SK-N-SH (cell line): ENCODE measurements at regions not wholly inside any gene's neighbourhood (a gene's known extent, or its start where the extent isn't known, plus 50 kb on each side); places are given as distances from the start of the nearest gene placed in this dataset.

Source experiments
- CTCF ChIA-PET: fragments of 300-600, 350-600 bp; formaldehyde crosslinking; extraction: SDS; loops from one replicate; lab custom pipeline; 2021; lab: Yijun Ruan, JAX
- POLR2A ChIA-PET: fragments of 350-600 bp; sonication (Branson Sonifier 250); formaldehyde crosslinking; extraction: SDS; loops from one replicate; lab custom pipeline; 2020; ENCODE audit warnings: antibody characterized with exemption, inconsistent platforms; lab: Yijun Ruan, JAX
- DNase-seq: peaks from one replicate; pipeline ENCODE4 v3.0.0; 2012
- H2AFZ ChIP-seq: fragments of 200-600 bp; sonication (generic); 2 replicates; pipeline ENCODE4 v1.8.1; 2016; ENCODE audit warnings: antibody characterized with exemption, mild to moderate bottlenecking, low read depth
- H3F3A ChIP-seq: fragments of 200-600 bp; sonication (generic); replicated peaks from 2 replicates; pipeline ENCODE3; 2016; ENCODE audit warnings: antibody characterized with exemption, mild to moderate bottlenecking; ENCODE audit not compliant: insufficient read depth
- H3K27ac ChIP-seq, 2 experiments: fragments of 200-500 bp in 1 of 2; fragments of 200-600 bp in 1 of 2; sonication (Bioruptor generic) in 1 of 2; sonication (generic), shearing (Covaris generic) in 1 of 2; 2 replicates each; pipeline versions ENCODE4 v1.5.1 to v1.6.1; 2014 to 2016; ENCODE audit warnings: low read depth in 2 of 2, inconsistent platforms in 1 of 2, low read length in 1 of 2, mild to moderate bottlenecking in 1 of 2, mixed read lengths in 1 of 2
- H3K27me3 ChIP-seq: fragments of 200-600 bp; sonication (generic), shearing (Covaris generic); 2 replicates; pipeline ENCODE4 v1.6.1; 2016; ENCODE audit warnings: mixed run types; ENCODE audit not compliant: insufficient read depth
- H3K36me3 ChIP-seq, 2 experiments: fragments of 200-500 bp in 1 of 2; fragments of 200-600 bp in 1 of 2; sonication (Bioruptor generic) in 1 of 2; sonication (generic) in 1 of 2; replicated peaks in 1 of 2; 2 replicates each; pipeline versions ENCODE3 to v1.5.1; 2014 to 2016; ENCODE audit warnings: low read length in 1 of 2, mild to moderate bottlenecking in 1 of 2; ENCODE audit not compliant: insufficient read depth in 2 of 2, control insufficient read depth in 1 of 2
- H3K4me1 ChIP-seq, 2 experiments: fragments of 200-500 bp in 1 of 2; fragments of 200-600 bp in 1 of 2; sonication (Bioruptor generic) in 1 of 2; sonication (generic), shearing (Covaris generic) in 1 of 2; 2 replicates each; pipeline versions ENCODE4 v1.5.1 to v1.6.1; 2014 to 2016; ENCODE audit warnings: low read depth in 1 of 2, low read length in 1 of 2, mixed run types in 1 of 2; ENCODE audit not compliant: insufficient read depth in 2 of 2, control insufficient read depth in 1 of 2
- H3K4me2 ChIP-seq: fragments of 200-600 bp; sonication (generic), shearing (Covaris generic); 2 replicates; pipeline ENCODE4 v1.6.1; 2017; ENCODE audit warnings: mixed run types
- H3K4me3 ChIP-seq, 2 experiments: fragments of 200-500 bp in 1 of 2; fragments of 200-600 bp in 1 of 2; sonication (Bioruptor generic) in 1 of 2; sonication (generic), shearing (Covaris generic) in 1 of 2; 2 replicates each; pipeline versions ENCODE4 v1.5.1 to v1.8.1; 2014 to 2016; ENCODE audit warnings: low read depth in 2 of 2, inconsistent platforms in 1 of 2, low read length in 1 of 2, mild to moderate bottlenecking in 1 of 2, mixed read lengths in 1 of 2, moderate library complexity in 1 of 2
- H3K79me2 ChIP-seq: fragments of 200-600 bp; sonication (generic); 2 replicates; pipeline ENCODE4 v1.8.1; 2017; ENCODE audit warnings: mild to moderate bottlenecking; ENCODE audit not compliant: insufficient read depth
- H3K9ac ChIP-seq: fragments of 200-600 bp; sonication (generic); 2 replicates; pipeline ENCODE4 v1.6.1; 2017; ENCODE audit warnings: mixed run types
- H3K9me2 ChIP-seq: fragments of 200-600 bp; sonication (generic); 2 replicates; pipeline ENCODE4 v1.6.1; 2017; ENCODE audit warnings: mixed run types
- H3K9me3 ChIP-seq: fragments of 200-600 bp; sonication (generic); 2 replicates; pipeline ENCODE4 v1.6.1; 2017; ENCODE audit warnings: mixed run types, mild to moderate bottlenecking, moderate library complexity
- H4K20me1 ChIP-seq: fragments of 200-600 bp; sonication (generic); 2 replicates; pipeline ENCODE4 v1.6.1; 2017; ENCODE audit warnings: mild to moderate bottlenecking, mixed run types; ENCODE audit not compliant: insufficient read depth
- CHD2 ChIP-seq: fragments of 150-350 bp; IDR thresholded peaks from 2 replicates; pipeline ENCODE4 v1.6.1; 2018; ENCODE audit warnings: low read length; ENCODE audit not compliant: partially characterized antibody
- EZH2phosphoT487 ChIP-seq: fragments of 200-600 bp; sonication (generic); IDR thresholded peaks from 2 replicates; pipeline ENCODE4 v1.6.1; 2017; ENCODE audit warnings: low read depth, mixed run types, mild to moderate bottlenecking, antibody characterized with exemption, moderate library complexity, borderline replicate concordance
- FOXJ3 ChIP-seq: sonication (generic); formaldehyde crosslinking; IDR thresholded peaks from 2 replicates; pipeline ENCODE4 v1.5.1; 2020; ENCODE audit warnings: mild to moderate bottlenecking, missing genetic modification reagents
- JUND ChIP-seq: IDR thresholded peaks from 2 replicates; pipeline ENCODE4 v1.4.0; 2012
- MXI1 ChIP-seq: IDR thresholded peaks from 2 replicates; pipeline ENCODE4 v1.6.1; 2012; ENCODE audit warnings: mild to moderate bottlenecking, low read depth, low read length, improper control_type of control experiment
- NFIC ChIP-seq: IDR thresholded peaks from 2 replicates; pipeline ENCODE4 v1.4.0; 2012; ENCODE audit warnings: borderline replicate concordance
- PBX3 ChIP-seq: IDR thresholded peaks from 2 replicates; pipeline ENCODE4; 2012
- POLR2AphosphoS5 ChIP-seq: IDR thresholded peaks from 2 replicates; pipeline ENCODE4 v1.6.1; 2012; ENCODE audit warnings: low read depth, low read length
- RXRA ChIP-seq: IDR thresholded peaks from 2 replicates; pipeline ENCODE4 v1.4.0; 2012; ENCODE audit warnings: low read depth, mild to moderate bottlenecking, borderline replicate concordance
- SMC3 ChIP-seq: IDR thresholded peaks from 2 replicates; pipeline ENCODE4 v1.6.1; 2012; ENCODE audit warnings: low read depth, low read length, improper control_type of control experiment
- ZBTB33 ChIP-seq: IDR thresholded peaks from 2 replicates; pipeline ENCODE4 v1.4.0; 2012; ENCODE audit warnings: low read depth, borderline replicate concordance
- WGBS: methylation state at CpG from one replicate; pipeline ENCODE4 v1.1.6; 2017; ENCODE audit warnings: low lambda C conversion rate; 5-methylcytosine and 5-hydroxymethylcytosine counted together
- TF ChIP-seq, protein P1 (sequence below): IDR thresholded peaks from 2 replicates; pipeline ENCODE4 v1.4.0; 2012; ENCODE audit warnings: low read depth, borderline replicate concordance
- TF ChIP-seq, protein P2 (sequence below): IDR thresholded peaks from 2 replicates; pipeline ENCODE4 v1.4.0; 2012; ENCODE audit warnings: low read depth

DNA sequence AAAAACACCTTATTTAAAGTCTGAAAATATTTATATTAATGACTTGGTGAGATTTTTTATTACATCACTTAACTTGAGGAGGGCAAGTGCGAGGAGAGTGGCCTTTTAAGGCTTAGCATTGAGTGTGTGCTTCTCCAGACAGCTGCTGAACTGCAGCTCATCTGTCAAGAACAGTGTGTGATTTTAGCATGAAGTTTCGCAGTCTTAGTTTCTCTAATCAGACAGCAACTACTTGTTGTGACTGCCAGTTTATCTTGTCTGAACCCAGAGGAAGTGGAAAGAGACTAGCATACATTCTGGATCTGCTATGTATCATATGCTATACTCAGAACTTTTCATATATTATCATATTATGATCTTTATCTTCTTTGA lies 291.7 kb upstream of the ROPN1 start (continued):
- TF ChIP-seq, protein P1, sequence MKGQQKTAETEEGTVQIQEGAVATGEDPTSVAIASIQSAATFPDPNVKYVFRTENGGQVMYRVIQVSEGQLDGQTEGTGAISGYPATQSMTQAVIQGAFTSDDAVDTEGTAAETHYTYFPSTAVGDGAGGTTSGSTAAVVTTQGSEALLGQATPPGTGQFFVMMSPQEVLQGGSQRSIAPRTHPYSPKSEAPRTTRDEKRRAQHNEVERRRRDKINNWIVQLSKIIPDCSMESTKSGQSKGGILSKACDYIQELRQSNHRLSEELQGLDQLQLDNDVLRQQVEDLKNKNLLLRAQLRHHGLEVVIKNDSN: no peak

DNA sequence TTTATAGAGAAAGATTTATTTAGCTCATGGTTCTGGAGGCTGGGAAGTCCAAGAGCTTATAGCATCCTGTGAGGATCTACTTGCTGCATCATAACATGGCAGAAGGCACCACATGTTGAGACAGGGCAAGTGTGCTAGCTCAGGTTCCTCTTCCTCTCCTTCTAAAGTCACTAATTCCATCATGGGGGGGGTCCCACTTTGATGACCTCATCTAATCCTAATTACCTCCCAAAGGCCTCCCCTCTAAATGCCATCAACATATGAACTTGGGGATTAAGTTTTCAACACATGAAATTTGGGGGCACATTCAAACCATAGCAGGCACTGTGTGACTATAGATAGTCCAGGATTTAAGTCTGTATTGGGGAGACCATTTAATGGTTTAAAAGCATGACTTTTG lies 297.1 kb upstream of the ROPN1 start:
- DNase-seq: no peak
- Histone ChIP-seq H3K4me3 (no peak overlapping the region), H3K4me1 (peaks cover 0 to 29% of the 10 kb centered on the region in 2 experiments; a peak in 2 of 4 replicates), H3K36me3 (peaks cover 2 to 3% of the 10 kb centered on the region in 2 experiments), H3K9ac (no peak overlapping the region), H3K4me2 (no peak overlapping the region), H4K20me1 (no peaks in the 10 kb centered on the region), H2AFZ (no peak overlapping the region), H3K27ac (no peak overlapping the region), H3K27me3 (no peaks in the 10 kb centered on the region), H3F3A (no peaks in the 10 kb centered on the region), H3K9me2 (no peaks in the 10 kb centered on the region), H3K79me2 (no peaks in the 10 kb centered on the region), H3K9me3 (no peaks in the 10 kb centered on the region)
- TF ChIP-seq MXI1 (no peak), SMC3 (no peak)
- POLR2A ChIA-PET: no interaction called here
- CTCF ChIA-PET: interaction anchor here (1.3 kb wide), 2 partner anchors 179 to 270 kb away, joined by 3 read pairs; no protein-coding TSS in a partner anchor

DNA sequence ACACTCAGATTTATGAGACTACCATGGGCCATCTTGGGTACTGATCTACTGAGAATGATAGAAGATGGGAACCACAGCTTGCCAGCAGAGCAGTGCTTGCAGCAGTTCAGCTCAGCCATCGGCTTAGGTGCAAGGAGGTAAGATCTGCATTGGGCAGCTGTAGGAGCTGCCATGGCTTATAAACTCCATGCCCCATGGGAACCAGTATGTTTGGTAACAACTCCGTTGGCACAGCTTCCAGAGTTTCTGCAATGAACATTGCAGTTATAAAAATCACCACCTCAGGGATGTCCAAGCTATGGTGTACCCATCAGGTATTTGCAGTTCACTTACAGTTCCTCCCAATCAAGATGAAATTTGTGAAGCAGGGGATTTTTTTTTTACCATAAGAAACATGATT lies 299.1 kb upstream of the ROPN1 start:
- no peaks in the 10 kb centered on the region for H3F3A ChIP-seq
- H3K9ac ChIP-seq: no peak overlapping the region
- no peaks in the 10 kb centered on the region for H3K79me2 ChIP-seq
- no peak overlapping the region for H3K4me2 ChIP-seq
- DNase-seq: no peak
- peak overlapping the region in 1 of 2 experiments; percentile 30; a peak in 1 of 4 replicates for H3K27ac ChIP-seq
- H3K9me3 ChIP-seq: no peaks in the 10 kb centered on the region
- WGBS: 79% methylated on average over 2 of the region's 2 CpGs
- no peak overlapping the region for H3K4me3 ChIP-seq
- TF ChIP-seq CHD2: no peak
- TF ChIP-seq EZH2phosphoT487: no peak
- TF ChIP-seq, protein P2, sequence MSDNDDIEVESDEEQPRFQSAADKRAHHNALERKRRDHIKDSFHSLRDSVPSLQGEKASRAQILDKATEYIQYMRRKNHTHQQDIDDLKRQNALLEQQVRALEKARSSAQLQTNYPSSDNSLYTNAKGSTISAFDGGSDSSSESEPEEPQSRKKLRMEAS: no peak
- TF ChIP-seq PBX3: no peak
- no peak for TF ChIP-seq NFIC
- TF ChIP-seq, protein P1: no peak
- no peak for TF ChIP-seq RXRA
- no peak for TF ChIP-seq ZBTB33
- no peak for TF ChIP-seq MXI1
- TF ChIP-seq FOXJ3: no peak
- no peak for TF ChIP-seq JUND
- no peak for TF ChIP-seq POLR2AphosphoS5
- TF ChIP-seq, all 33 proteins: peak for 0
- Histone ChIP-seq H3K27me3 (no peaks in the 10 kb centered on the region), H2AFZ (no peak overlapping the region), H4K20me1 (no peaks in the 10 kb centered on the region), H3K36me3 (peaks cover 2 to 3% of the 10 kb centered on the region in 2 experiments), H3K9me2 (no peaks in the 10 kb centered on the region), H3K4me1 (peaks cover 0 to 34% of the 10 kb centered on the region in 2 experiments; a peak in 2 of 4 replicates)
- ChIA-PET CTCF (interaction anchor here (2.1 kb wide), 1 partner anchor 9 kb away, joined by 10 read pairs; no protein-coding TSS in a partner anchor), POLR2A (no interaction called here)
